GM19239 (cell line): ENCODE measurements at regions not wholly inside any gene's neighbourhood (a gene's known extent, or its start where the extent isn't known, plus 50 kb on each side); places are given as distances from the start of the nearest gene placed in this dataset.
A peak's percentile ranks its signal among the peaks of the same experiment; 100 is the strongest.
"Not testable (repeated sequence)": the region's sequence is repeated elsewhere in the genome, so short reads cannot be mapped to it uniquely, and the experiment has no call there.

ENCODE experiments used
- DNase-seq: peaks from one replicate; pipeline ENCODE4 v3.0.0; 2011; ENCODE audit warnings: low spot score; ENCODE audit not compliant: insufficient read length
- FAIRE-seq: peaks from 2 replicates; lab custom pipeline; 2011; peaks lifted over from hg19 to GRCh38; lab: Jason Lieb, UNC

GRCh38 chr20:11976966-11977365 is 59.3 kb downstream of the BTBD3 start:
- no peak for FAIRE-seq
- no peak for DNase-seq

DNA sequence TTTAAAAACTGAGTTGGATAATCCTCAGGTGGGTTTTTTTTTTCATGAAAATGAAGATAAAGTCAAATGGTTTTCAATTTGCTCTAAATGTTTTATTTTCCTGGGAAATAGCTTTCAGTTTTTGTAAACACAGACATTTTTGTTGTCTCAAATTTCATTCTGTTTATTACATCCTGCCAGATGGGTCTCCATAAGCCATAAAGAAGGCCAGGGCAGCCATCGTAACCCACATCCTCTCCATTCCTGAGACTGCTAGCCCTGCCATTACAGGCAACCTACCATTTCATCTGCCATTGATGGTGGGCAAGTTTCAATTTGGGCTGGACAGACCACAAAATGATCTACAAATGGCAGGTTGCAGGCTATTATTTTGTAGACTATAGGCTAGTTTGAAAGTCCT is 60.8 kb downstream of the BTBD3 start:
- no peak for DNase-seq
- no peak for FAIRE-seq

- DNase-seq = no peak
- no peak for FAIRE-seq
These were observed 61.8 kb downstream of the BTBD3 start for GRCh38 chr20:11979306-11979990.

- DNase-seq = no peak
- no peak for FAIRE-seq
These were observed 62.6 kb downstream of the BTBD3 start for GRCh38 chr20:11980263-11980662.

DNA sequence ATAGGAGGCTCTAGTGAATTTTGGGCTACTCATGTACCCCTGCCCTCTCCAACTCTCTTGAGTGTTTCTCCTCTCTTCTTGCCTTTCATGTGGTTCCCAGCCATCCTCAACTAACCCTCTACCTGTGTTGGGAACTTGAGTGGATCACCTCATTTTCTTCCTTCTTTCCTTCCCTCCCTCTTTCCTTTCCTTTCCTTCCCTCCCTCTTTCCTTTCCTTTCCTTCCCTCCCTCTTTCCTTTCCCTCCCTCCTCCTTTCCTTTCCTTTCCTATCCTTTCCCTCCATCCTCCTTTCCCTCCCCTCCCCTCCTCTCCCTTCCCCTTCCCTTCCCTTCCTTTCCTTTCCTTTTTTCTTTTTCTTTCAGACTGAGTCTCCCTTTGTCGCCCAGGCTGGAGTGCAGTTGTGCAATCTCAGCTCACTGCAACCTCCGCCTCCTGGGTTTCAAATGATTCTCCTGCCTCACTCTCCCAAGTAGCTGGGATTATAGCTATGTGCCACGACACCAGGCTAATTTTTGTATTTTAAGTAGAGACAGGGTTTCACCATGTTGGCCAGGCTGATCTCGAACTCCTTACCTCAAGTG is 63.8 kb downstream of the BTBD3 start:
- no peak for FAIRE-seq
- no peak for DNase-seq

DNA sequence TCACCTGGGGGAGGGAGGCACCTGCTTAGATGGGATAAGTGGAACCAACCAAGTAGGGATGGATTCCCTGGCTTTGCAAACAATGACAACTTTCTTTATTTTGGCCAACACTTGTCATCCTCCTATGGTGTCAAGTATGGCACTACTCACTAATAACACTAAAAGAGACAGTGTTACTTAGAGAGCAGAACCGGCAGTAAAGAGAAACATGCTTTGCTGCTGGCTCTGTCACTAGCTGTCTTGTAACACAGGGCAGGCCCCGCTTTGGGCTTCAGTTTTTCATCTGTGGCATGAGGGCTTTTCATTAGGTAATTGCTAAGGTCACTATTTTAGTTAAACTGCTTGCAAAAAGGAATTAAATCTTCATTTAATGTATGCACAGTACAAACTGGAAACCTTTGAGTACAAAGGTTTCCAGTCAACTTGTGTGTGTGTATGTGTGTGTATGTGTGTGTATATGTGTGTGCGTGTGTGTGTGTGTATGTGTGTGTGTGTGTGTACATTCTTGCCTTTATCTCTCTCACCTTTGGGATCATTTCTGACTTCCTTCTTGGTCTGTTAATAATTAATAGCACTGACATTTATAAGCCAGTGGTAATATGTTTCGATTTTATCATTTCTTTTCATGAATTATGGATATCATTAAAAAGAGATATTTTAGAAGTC is 64.7 kb downstream of the BTBD3 start:
- DNase-seq (no peak), FAIRE-seq (no peak)

- FAIRE-seq (no peak), DNase-seq (no peak)
These were observed 65.3 kb downstream of the BTBD3 start for GRCh38 chr20:11982955-11983470.

DNA sequence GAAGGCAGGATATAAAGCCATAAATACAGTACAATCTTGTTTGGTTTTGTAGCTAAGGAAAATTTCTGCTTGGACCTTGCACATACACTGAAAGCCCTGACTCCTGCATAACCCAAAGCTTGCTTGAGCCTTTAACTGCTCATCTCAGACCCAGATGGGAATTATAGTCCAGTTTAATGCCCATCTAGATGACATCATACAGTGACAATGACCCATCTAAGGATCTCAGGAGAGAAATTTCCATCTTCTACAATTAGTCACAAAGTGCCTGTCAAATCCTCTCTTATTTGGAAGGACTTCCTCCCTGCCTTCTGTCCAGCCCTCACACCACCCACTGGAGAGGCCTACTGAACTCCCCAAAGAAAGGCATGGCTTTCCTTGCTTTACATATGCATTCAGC is 69.3 kb downstream of the BTBD3 start:
- DNase-seq (no peak), FAIRE-seq (no peak)

DNA sequence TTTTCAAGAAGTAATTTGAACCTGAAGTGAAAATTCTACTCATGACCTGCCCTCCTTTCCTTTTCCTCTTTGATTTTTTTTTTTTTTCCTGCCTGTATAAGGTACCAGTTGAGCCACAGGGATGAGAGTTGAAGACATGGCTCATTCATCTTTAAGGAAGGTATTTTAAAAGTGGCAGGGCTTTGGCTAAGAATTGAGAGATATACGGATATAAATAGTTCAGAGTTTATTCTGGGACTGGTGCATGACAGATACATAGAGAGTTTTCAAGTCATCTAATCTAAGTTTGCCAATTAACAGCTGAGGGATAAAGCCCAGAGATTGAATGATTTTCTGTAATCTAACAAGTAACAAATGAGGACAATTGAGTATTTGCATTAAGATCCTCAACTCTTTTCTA is 69.8 kb downstream of the BTBD3 start:
- FAIRE-seq (no peak), DNase-seq (no peak)

DNA sequence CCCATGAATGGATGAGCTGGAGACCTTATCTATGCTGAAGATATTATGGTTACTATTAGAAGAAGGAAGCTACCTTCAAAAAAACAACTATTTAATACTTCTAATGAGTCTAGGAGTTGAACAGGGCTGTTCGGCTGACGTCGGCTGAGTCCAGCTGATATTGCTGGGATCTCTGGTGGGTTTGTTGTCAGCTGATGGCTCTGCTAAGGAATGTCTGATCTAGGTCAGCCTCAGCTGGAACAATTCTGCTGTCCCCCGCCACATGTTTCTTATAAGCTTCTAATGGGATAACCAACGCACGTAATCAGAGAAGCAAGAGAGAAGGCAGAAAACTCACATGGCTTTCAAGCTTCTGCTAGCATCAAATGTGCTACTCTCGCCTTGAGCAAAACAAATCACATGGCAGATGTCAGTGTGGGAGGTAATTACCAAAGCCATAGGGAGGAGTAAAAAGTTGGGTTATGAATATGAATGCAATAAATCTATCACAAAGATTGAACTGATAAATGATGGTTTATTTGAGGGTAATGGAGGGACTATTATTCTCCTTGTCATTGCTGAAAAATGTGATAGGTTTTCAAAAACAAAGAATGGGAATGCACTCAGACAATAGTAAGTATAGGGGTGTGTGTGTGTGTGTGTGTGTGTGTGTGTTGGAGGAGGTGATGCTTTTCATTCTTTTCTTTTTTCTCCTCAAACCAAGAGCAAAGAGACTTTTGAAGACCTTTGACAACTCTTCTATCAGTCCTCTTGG is 71.5 kb downstream of the BTBD3 start:
- DNase-seq (no peak), FAIRE-seq (no peak)

DNA sequence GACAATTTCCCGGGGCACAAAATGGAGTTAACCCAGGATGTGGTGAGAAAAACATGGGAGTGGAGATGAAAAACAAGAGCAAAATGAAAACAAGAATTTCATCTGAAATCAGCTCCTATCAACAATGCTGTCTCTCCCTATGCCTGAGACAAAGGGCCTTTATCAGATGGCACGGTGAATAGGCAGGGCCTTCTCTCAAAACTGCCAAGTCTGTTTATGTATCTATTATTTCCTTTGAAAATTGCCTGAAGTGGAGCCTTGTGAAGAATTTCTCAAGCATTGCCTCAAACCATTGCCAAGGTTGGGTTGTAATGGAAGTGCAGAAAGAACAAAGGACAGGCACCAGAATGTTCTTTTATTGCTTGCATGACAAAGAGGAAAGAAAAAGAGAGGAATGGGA is 74.7 kb downstream of the BTBD3 start:
- DNase-seq (no peak), FAIRE-seq (no peak)

- FAIRE-seq = no peak
- no peak for DNase-seq
These were observed 76.3 kb downstream of the BTBD3 start for GRCh38 chr20:11993886-11994461.

DNA sequence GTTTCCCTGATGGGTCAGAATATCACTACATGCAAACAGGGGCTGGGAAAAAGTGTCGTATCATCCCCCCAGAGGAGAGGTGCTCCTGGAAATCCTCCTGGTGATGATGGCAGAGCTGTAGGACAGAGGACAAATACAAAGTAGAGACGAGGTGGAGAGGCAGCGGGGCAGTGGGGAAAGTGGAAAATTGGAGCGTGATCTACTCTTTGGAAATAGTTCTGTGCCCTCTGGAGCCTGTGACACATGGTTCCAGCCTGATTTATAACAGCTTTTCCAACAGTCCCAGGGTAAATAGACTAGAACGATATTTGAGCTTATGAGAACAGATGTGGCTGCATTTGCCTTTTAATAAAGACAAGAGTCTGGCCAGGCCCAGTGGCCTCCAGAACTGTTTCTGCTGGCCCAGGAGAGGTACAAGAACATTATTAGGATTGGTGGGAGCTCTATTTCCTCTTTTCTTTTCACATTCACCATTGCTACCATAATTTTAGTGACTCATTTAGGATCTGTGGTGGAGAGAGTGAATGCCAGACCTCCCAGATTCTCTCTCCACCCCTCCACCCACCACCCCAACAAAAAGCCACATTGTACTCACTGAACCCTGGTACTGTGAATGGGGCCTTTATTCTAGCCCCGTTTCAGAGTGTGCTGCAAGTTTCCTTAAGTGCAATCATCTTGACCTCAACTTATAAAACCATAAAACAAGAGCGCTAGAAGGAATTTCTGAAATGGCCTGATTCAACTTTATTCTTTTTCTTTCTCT is 78.3 kb downstream of the BTBD3 start:
- no peak for FAIRE-seq

DNA sequence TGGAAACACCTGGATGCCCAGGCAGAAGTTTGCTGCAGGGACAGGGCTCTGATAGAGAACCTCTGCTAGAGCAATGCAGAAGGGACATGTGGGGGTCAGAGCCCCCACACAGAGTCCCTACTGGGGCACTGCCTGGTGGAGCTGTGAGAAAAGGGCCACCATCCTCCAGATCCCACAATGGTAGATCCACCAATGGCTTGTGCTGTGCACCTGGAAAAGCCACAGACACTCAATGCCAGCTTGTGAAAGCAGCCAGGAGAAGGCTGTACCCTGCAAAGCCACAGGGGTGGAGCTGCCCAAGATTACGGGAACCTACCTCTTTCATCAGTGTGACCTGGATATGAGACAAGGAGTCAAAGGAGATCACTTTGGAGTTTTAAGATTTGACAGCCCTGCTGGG is 87.1 kb downstream of the BTBD3 start:
- FAIRE-seq = not testable (repeated sequence)

More for the DNA sequence above, 78.3 kb downstream of the BTBD3 start:
- no peak for DNase-seq

GRCh38 chr20:12012241-12013222 is 94.8 kb downstream of the BTBD3 start:
- peak; percentile 9 for DNase-seq
- no peak for FAIRE-seq

More for the DNA sequence above, 87.1 kb downstream of the BTBD3 start:
- DNase-seq = not testable (repeated sequence)

- FAIRE-seq (no peak), DNase-seq (no peak)
These were observed 96.6 kb downstream of the BTBD3 start for GRCh38 chr20:12014276-12014675.

DNA sequence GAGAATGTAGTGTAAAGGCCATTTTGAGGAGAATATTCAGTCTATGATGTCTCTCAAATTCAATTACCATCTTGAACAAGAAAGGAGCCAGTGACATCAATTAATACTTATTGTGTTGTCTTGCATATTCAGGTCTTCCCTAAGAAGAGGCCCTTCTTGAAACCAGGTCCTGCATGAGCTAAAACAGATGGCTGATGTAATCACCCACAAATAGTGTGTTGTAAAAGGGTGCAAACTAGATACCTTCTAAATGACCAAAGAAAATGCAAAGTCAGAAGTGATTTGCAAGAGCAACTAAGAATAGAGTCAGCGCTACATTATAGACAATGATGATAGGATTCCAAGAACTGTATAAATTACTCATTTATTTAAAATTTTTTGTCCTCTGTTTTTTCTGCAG is 97.0 kb downstream of the BTBD3 start:
- FAIRE-seq (no peak), DNase-seq (no peak)

- FAIRE-seq = no peak
- no peak for DNase-seq
These were observed 98.6 kb downstream of the BTBD3 start for GRCh38 chr20:12016291-12016690.
